WTC11 (cell line): ENCODE measurements at regions not wholly inside any gene's neighbourhood (a gene's known extent, or its start where the extent isn't known, plus 50 kb on each side); places are given as distances from the start of the nearest gene placed in this dataset.

ENCODE experiments used
- ATF1 ChIP-seq: sonication (generic); formaldehyde crosslinking; IDR thresholded peaks from 2 replicates; pipeline ENCODE4 v1.8.1; 2023; ENCODE audit warnings: mild to moderate bottlenecking, moderate library complexity, missing genetic modification reagents
- ATF6 ChIP-seq: sonication (generic); formaldehyde crosslinking; IDR thresholded peaks from 2 replicates; pipeline ENCODE4 v1.8.1; 2023; ENCODE audit warnings: mild to moderate bottlenecking, missing genetic modification reagents
- CTCF ChIP-seq: fragments of 200-600 bp; IDR thresholded peaks from 2 replicates; pipeline ENCODE4 v1.8.0; 2022; ENCODE audit warnings: antibody characterized with exemption
- ESRRA ChIP-seq: sonication (generic); formaldehyde crosslinking; IDR thresholded peaks from 2 replicates; pipeline ENCODE4 v1.8.1; 2022; ENCODE audit warnings: mild to moderate bottlenecking, missing genetic modification reagents, borderline replicate concordance
- SMAD3 ChIP-seq: sonication (generic); formaldehyde crosslinking; IDR thresholded peaks from 2 replicates; pipeline ENCODE4 v1.8.0; 2022; ENCODE audit warnings: missing genetic modification reagents, mild to moderate bottlenecking, borderline replicate concordance

- TF ChIP-seq ESRRA (no peak), ATF6 (CRISPR knock-in tag) (no peak), CTCF (no peak), SMAD3 (no peak), ATF1 (no peak)
Observed at GRCh38 chr13:76645632-76646031, 240.6 kb downstream of the KCTD12 start.
